GM12892 (cell line): ENCODE measurements at regions not wholly inside any gene's neighbourhood (a gene's known extent, or its start where the extent isn't known, plus 50 kb on each side); places are given as distances from the start of the nearest gene placed in this dataset.

Experiments
- POLR2A ChIP-seq: IDR thresholded peaks from 2 replicates; pipeline ENCODE4 v1.6.1; 2011; ENCODE audit warnings: low read depth, low read length, control low read depth
- POLR2AphosphoS5 ChIP-seq: IDR thresholded peaks from 2 replicates; pipeline ENCODE4 v1.6.1; 2011; ENCODE audit warnings: low read depth, low read length, control low read depth
- TAF1 ChIP-seq: IDR thresholded peaks from 2 replicates; pipeline ENCODE4 v1.6.1; 2011; ENCODE audit warnings: low read depth, mild to moderate bottlenecking, control low read depth, low read length, borderline replicate concordance

DNA sequence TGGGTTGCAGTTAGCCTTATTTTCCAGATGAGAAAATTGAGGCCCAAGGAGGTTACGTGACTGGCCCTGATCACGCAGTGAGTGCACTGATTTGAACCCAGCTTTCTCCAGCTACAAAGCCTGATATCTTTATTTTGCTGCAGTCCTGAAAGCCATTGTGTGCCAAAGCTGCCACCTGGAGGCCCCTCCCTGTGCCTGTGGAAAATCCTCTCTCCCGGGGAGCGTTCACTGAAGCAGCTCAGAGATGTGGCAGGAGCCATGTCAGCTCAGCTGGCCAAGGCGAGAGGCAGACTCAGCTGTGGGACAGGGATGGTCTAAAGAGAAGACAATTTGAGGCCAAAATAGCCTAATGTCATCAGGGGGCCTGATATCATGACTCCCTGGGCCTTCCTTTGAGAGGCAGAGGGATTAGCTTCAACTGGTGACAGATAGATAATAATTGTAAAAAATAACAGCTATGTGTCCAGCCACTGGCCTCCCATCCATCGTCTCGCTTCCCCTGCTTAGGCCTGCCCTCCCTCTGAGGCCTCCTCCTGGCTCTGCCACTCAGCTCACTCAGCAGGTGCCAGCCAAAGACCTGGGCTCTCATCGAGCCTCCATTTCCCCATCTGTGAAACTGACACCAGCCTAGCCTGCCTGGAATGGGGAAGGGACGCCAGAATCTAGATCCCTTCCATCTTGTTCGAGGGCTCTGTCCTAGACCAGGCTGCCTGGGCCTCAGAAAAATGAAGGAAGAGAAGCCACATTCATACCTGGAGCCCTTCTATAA is 74.3 kb upstream of the GGTA1 start:
- TF ChIP-seq POLR2A (no peak), POLR2AphosphoS5 (no peak), TAF1 (no peak)
